Activated B cell treated with CpG ODN at 0.5 μM for 24 hours (primary cell): ENCODE measurements at regions not wholly inside any gene's neighbourhood (a gene's known extent, or its start where the extent isn't known, plus 50 kb on each side); places are given as distances from the start of the nearest gene placed in this dataset.

ENCODE experiments used
- ATAC-seq: fragments of 200-7000 bp; cut with Tn5 transposase; one replicate; pipeline ENCODE4 v1.10.0; 2021; ENCODE audit warnings: low read depth, mild to moderate bottlenecking, moderate library complexity
- CTCF ChIA-PET: fragments of 350-600 bp; sonication (Branson Sonifier 250); formaldehyde crosslinking; loops from one replicate; lab custom pipeline; 2021; ENCODE audit warnings: antibody characterized with exemption; lab: Charles Lee
- POLR2A ChIA-PET: fragments of 350-600 bp; sonication (Branson Sonifier 250); formaldehyde crosslinking; loops from one replicate; lab custom pipeline; 2021; ENCODE audit warnings: antibody characterized with exemption; lab: Charles Lee
- DNase-seq: peaks from one replicate; pipeline ENCODE4 v3.0.0; 2022
- H3K27ac Mint-ChIP-seq: one replicate; pipeline ENCODE4 v1.8.0; 2020; ENCODE audit warnings: mixed read lengths
- H3K27me3 Mint-ChIP-seq: one replicate; pipeline ENCODE4 v1.8.0; 2021; ENCODE audit warnings: mixed read lengths
- H3K36me3 Mint-ChIP-seq: one replicate; pipeline ENCODE4 v1.8.0; 2021; ENCODE audit warnings: low read depth, mixed read lengths
- H3K4me1 Mint-ChIP-seq: one replicate; pipeline ENCODE4 v1.8.0; 2021; ENCODE audit warnings: mixed read lengths
- H3K4me3 Mint-ChIP-seq: one replicate; pipeline ENCODE4 v1.8.0; 2020; ENCODE audit warnings: mild to moderate bottlenecking, mixed read lengths
- H3K9me3 Mint-ChIP-seq: one replicate; pipeline ENCODE4 v1.8.0; 2020; ENCODE audit warnings: mixed read lengths
- intact Hi-C: fragments of 100-400 bp; cut with micrococcal nuclease; formaldehyde crosslinking; loops from one replicate; pipeline ENCODE4 v1.15.1; 2024
- TF ChIP-seq, protein P1 (sequence below): fragments of 200-600 bp; IDR thresholded peaks from one replicate; pipeline ENCODE4 v1.8.0; 2022; ENCODE audit warnings: antibody characterized with exemption, mild to moderate bottlenecking

DNA sequence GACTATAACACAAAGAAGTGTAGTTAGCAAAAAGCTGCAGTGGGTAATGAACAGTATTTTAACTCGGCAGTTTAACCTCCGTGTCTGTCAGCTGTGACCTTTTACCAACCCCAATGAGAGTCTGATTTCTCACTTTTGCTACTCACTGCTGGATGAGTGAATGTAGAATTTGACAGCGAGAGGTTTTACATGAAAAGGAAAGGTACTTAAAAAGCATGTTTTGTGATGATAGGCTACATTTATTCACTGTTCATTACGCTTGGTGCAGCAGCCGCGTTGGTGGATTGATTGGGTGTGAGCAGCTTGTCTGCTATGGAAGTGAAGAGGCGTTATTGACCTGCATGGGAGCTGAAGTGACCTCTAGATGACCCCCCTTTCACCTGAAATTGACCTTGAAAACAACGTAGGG, 867.7 kb downstream of the NR2F1-AS1 start:
- Mint-ChIP-seq H3K9me3 (no peaks in the 10 kb centered on the region), H3K4me3 (no peak overlapping the region), H3K27ac (no peak overlapping the region), H3K4me1 (no peaks in the 10 kb centered on the region), H3K36me3 (no peaks in the 10 kb centered on the region), H3K27me3 (no peaks in the 10 kb centered on the region)
- TF ChIP-seq, protein P1, sequence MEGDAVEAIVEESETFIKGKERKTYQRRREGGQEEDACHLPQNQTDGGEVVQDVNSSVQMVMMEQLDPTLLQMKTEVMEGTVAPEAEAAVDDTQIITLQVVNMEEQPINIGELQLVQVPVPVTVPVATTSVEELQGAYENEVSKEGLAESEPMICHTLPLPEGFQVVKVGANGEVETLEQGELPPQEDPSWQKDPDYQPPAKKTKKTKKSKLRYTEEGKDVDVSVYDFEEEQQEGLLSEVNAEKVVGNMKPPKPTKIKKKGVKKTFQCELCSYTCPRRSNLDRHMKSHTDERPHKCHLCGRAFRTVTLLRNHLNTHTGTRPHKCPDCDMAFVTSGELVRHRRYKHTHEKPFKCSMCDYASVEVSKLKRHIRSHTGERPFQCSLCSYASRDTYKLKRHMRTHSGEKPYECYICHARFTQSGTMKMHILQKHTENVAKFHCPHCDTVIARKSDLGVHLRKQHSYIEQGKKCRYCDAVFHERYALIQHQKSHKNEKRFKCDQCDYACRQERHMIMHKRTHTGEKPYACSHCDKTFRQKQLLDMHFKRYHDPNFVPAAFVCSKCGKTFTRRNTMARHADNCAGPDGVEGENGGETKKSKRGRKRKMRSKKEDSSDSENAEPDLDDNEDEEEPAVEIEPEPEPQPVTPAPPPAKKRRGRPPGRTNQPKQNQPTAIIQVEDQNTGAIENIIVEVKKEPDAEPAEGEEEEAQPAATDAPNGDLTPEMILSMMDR: no peak
- ATAC-seq (no peak), DNase-seq (no peak)
- ChIA-PET CTCF (no interaction called here), POLR2A (no interaction called here)
- intact Hi-C loops: no loop called here

DNA sequence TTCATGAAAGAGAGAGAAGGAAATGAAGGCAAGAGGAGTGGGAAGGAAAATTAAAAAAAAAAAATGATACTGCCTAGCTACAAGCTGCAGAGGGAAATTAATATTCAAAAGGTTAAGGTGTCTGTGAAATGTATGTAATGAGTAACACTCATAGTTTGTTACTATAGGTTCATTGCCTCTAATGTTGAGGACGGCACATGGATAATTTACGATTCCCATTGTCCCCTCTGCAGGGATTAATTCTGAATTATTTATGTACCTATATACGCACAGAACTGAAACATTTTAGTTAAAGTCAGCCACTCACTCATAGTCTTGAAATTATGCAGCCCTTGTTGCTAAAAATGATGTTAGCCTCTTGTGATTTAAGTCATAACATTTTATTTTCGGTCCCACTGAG, 869.1 kb downstream of the NR2F1-AS1 start:
- H3K9me3 Mint-ChIP-seq: no peaks in the 10 kb centered on the region
- CTCF ChIA-PET: no interaction called here

DNA sequence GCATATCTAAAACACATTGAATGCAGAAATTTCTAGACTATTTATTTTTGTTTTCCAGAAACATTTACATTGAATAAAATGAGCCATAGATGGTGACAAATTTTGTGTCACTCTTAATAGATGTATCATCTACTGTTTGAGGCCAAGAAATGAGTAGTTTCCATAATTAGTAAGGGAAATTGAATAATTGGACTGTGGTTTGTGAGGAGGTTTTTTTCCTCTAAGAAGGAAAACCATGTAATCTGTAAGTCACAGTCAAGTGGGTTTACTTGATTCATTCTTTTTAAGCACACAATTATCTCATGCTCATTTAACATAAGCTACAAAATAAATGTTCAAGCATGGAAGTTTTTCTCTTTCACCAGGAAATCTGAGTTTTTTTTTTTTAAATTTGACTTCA, 876.4 kb downstream of the NR2F1-AS1 start:
- DNase-seq (no peak), ATAC-seq (no peak)
- TF ChIP-seq, protein P1: no peak
- H3K36me3 Mint-ChIP-seq: no peaks in the 10 kb centered on the region
- ChIA-PET CTCF (no interaction called here), POLR2A (no interaction called here)
- intact Hi-C loops: no loop called here
- H3K4me1 Mint-ChIP-seq: no peaks in the 10 kb centered on the region
- H3K9me3 Mint-ChIP-seq: no peaks in the 10 kb centered on the region
- H3K27ac Mint-ChIP-seq: no peak overlapping the region
- H3K4me3 Mint-ChIP-seq: no peak overlapping the region
- H3K27me3 Mint-ChIP-seq: no peaks in the 10 kb centered on the region

More for the DNA sequence above, 869.1 kb downstream of the NR2F1-AS1 start:
- Mint-ChIP-seq H3K36me3 (no peaks in the 10 kb centered on the region), H3K4me1 (no peaks in the 10 kb centered on the region), H3K27ac (no peak overlapping the region), H3K27me3 (no peaks in the 10 kb centered on the region), H3K4me3 (no peak overlapping the region)
- ATAC-seq (no peak), DNase-seq (no peak)
- intact Hi-C loops: no loop called here
- POLR2A ChIA-PET: no interaction called here
- TF ChIP-seq, protein P1: no peak

- POLR2A ChIA-PET: no interaction called here
- Mint-ChIP-seq H3K27ac (no peak overlapping the region), H3K9me3 (no peaks in the 10 kb centered on the region), H3K4me1 (no peaks in the 10 kb centered on the region), H3K4me3 (no peak overlapping the region), H3K27me3 (no peaks in the 10 kb centered on the region), H3K36me3 (no peaks in the 10 kb centered on the region)
- TF ChIP-seq, protein P1: no peak
- ATAC-seq: no peak
- no peak for DNase-seq
- CTCF ChIA-PET: no interaction called here
- intact Hi-C loops: no loop called here
Measured at GRCh38 chr5:92703976-92704375, 877.0 kb downstream of the NR2F1-AS1 start.

DNA sequence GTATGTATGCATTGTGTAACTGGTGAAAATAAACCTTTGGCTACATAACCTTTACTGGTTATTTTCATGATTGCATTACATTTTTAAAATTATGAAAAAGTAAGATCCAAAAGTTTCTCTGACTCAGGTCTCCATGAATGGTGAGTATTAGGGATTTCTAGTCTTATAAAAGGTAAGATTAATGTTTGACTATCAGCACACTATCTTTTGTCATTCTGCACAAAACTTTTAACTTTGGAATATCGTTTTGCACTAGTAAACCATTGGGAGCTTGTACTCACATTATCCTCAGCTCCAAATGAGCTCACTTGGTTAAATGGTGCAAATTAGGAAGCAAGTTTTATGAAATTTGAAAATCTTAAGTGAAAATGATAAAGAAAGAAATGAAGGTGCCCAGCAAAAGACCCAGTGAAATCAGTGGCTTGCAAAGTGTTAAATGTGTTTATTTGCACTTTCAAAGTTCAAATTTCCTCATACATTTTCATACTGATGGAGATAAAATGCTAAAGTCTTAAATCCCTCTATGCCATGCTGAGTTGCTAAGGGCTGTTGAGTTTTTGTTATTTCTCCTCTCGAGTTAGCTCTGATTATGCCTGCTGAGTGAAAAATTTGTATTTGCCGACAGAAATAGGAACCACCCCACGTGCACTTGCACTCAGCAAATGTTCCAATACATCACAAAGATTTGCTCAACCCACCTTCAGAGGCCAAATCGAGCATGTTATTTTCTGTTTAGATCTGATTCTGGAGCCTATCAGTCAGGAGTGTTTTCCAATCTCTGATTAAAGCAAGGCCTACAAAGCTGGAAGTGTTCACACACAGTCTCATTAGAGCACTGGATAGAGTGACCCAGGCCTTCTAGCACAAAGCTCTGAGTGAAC, 885.7 kb downstream of the NR2F1-AS1 start:
- intact Hi-C loops: no loop called here
- ChIA-PET CTCF (no interaction called here), POLR2A (no interaction called here)
- no peak for ATAC-seq
- TF ChIP-seq, protein P1: no peak
- Mint-ChIP-seq H3K27me3 (no peaks in the 10 kb centered on the region), H3K27ac (no peak overlapping the region), H3K4me3 (no peak overlapping the region), H3K36me3 (no peaks in the 10 kb centered on the region), H3K9me3 (peaks cover 8% of the 10 kb centered on the region), H3K4me1 (no peaks in the 10 kb centered on the region)
- no peak for DNase-seq
